ENCODE measurements at regions not wholly inside any gene's neighbourhood (a gene's known extent, or its start where the extent isn't known, plus 50 kb on each side); places are given as distances from the start of the nearest gene placed in this dataset.

DNA sequence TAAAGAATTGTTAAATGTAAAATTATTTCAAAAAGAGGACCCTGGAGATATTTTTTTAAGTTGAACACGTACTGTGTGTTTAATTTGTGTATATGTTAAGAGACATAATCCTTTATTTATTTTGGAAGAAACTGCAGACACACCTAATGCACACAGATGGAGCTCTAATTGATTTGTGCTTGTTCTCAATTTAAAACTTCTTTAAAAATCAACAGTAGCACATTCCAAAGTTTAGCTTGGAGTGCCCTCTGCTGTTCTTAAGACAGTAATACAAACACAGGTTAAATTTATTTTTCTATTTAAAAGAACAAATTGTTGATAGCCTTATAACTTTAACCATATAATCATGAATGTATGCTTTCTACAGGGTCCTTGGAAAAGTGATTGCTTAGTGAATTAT lies 277.6 kb upstream of the ADAMTS16 start:
- H3K27ac ChIP-seq (ENCODE audit: insufficient read length, low read depth, low read length): no peak overlapping the region
- H3K4me1 Mint-ChIP-seq: no peaks in the 10 kb centered on the region
- H3K4me3 Mint-ChIP-seq: no peak overlapping the region
- H3K9ac ChIP-seq (ENCODE audit: extremely low read depth, insufficient read length, low read length): no peak overlapping the region
- no peaks in the 10 kb centered on the region for H3K4me1 ChIP-seq (ENCODE audit: insufficient read depth, low read length)
- no peak overlapping the region for H3K56ac ChIP-seq (ENCODE audit: insufficient read length, low read depth, low read length)
- H3K23ac ChIP-seq (ENCODE audit: insufficient read length, low read depth, low read length): no peak overlapping the region
- H4K91ac ChIP-seq (ENCODE audit: insufficient read length, low read depth, low read length): no peak overlapping the region
- H2AFZ ChIP-seq (ENCODE audit: low read length): no peak overlapping the region
- H3K14ac ChIP-seq (ENCODE audit: insufficient read depth, low read length): no peak overlapping the region
- H3K27me3 ChIP-seq (ENCODE audit: insufficient read depth, low read length): no peaks in the 10 kb centered on the region
- H4K20me1 ChIP-seq (ENCODE audit: control insufficient read depth, insufficient read depth, insufficient read length): no peaks in the 10 kb centered on the region
- H3K4me2 ChIP-seq (ENCODE audit: insufficient read depth, insufficient read length, low read length): no peak overlapping the region
- H3K27ac Mint-ChIP-seq: no peak overlapping the region
- H2BK5ac ChIP-seq (ENCODE audit: insufficient read length, low read length): no peak overlapping the region
- WGBS (ENCODE audit: extremely low coverage, insufficient read length, low lambda C conversion rate): no CpG with 5 or more reads among the region's 1 CpG
- no peaks in the 10 kb centered on the region; the same call in 1 of the 2 replicates for H3K27me3 Mint-ChIP-seq (ENCODE audit: low read depth)
- no peak overlapping the region for H2BK12ac ChIP-seq (ENCODE audit: insufficient read length, low read depth, low read length)
- H3K79me2 ChIP-seq (ENCODE audit: insufficient read depth, low read length): no peaks in the 10 kb centered on the region
- H3K9me3 ChIP-seq (ENCODE audit: control insufficient read depth, low read depth, low read length): no peaks in the 10 kb centered on the region
- no peak overlapping the region for H4K8ac ChIP-seq (replicated peaks; ENCODE audit: insufficient read length, low read depth, low read length)
- TF ChIP-seq, protein P1, sequence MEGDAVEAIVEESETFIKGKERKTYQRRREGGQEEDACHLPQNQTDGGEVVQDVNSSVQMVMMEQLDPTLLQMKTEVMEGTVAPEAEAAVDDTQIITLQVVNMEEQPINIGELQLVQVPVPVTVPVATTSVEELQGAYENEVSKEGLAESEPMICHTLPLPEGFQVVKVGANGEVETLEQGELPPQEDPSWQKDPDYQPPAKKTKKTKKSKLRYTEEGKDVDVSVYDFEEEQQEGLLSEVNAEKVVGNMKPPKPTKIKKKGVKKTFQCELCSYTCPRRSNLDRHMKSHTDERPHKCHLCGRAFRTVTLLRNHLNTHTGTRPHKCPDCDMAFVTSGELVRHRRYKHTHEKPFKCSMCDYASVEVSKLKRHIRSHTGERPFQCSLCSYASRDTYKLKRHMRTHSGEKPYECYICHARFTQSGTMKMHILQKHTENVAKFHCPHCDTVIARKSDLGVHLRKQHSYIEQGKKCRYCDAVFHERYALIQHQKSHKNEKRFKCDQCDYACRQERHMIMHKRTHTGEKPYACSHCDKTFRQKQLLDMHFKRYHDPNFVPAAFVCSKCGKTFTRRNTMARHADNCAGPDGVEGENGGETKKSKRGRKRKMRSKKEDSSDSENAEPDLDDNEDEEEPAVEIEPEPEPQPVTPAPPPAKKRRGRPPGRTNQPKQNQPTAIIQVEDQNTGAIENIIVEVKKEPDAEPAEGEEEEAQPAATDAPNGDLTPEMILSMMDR (conservative IDR thresholded peaks at IDR 0.05): peak; percentile 85
- no peak for DNase-seq
- H3K9me3 Mint-ChIP-seq: peaks cover 3 to 6% of the 10 kb centered on the region in 2 experiments; a peak in 3 of 5 replicates
- peaks cover 0 to 9% (median 0%) of the 10 kb centered on the region in 3 experiments; a peak in 2 of 7 replicates for H3K36me3 Mint-ChIP-seq (ENCODE audit: insufficient read depth in 1 of 3, low read depth in 3 of 3)
- H2BK20ac ChIP-seq (ENCODE audit: low read depth, low read length, poor library complexity, severe bottlenecking): no peak overlapping the region
- H3K23me2 ChIP-seq (ENCODE audit: insufficient read length, low read depth, low read length, poor library complexity, severe bottlenecking): no peaks in the 10 kb centered on the region
- no peak overlapping the region for H2AK5ac ChIP-seq (ENCODE audit: insufficient read length, low read length)
- H3K4ac ChIP-seq (ENCODE audit: low read depth, low read length): no peak overlapping the region
- no peak overlapping the region for H4K5ac ChIP-seq (ENCODE audit: insufficient read length, low read depth, low read length)
- H2BK15ac ChIP-seq (ENCODE audit: low read depth, low read length): no peak overlapping the region
- H3K79me1 ChIP-seq (ENCODE audit: insufficient read depth, low read depth, low read length, poor library complexity, severe bottlenecking): no peaks in the 10 kb centered on the region
- H2BK120ac ChIP-seq (ENCODE audit: low read depth, low read length, poor library complexity, severe bottlenecking): no peak overlapping the region
- no peak overlapping the region for H3T11ph ChIP-seq (ENCODE audit: low read length)
- H3K18ac ChIP-seq (ENCODE audit: insufficient read length, low read depth, low read length): no peak overlapping the region

Data from H9 (cell line).